ENCODE measurements at regions not wholly inside any gene's neighbourhood (a gene's known extent, or its start where the extent isn't known, plus 50 kb on each side); places are given as distances from the start of the nearest gene placed in this dataset.

GRCh38 chr5:101206534-101206933 lies 303.5 kb upstream of the ST8SIA4 start:
- TF ChIP-seq ARNT (IDR thresholded peaks at IDR 0.05) = no peak
- TF ChIP-seq BHLHE40 (IDR thresholded peaks at IDR 0.05; ENCODE audit: borderline replicate concordance) = no peak
- TF ChIP-seq ZNF384 (IDR thresholded peaks at IDR 0.05) = no peak
- TF ChIP-seq TARDBP (IDR thresholded peaks at IDR 0.05) = no peak
- no peak for TF ChIP-seq FOXM1 (IDR thresholded peaks at IDR 0.05; ENCODE audit: borderline replicate concordance)
- TF ChIP-seq SUZ12 (IDR thresholded peaks at IDR 0.05) = no peak
- no peak for TF ChIP-seq HDGF (IDR thresholded peaks at IDR 0.05; ENCODE audit: borderline replicate concordance)
- TF ChIP-seq FOXA1 (IDR thresholded peaks at IDR 0.05) = no peak
- no peak for TF ChIP-seq SP1 (IDR thresholded peaks at IDR 0.05)
- no peak for TF ChIP-seq L3MBTL2 (conservative IDR thresholded peaks at IDR 0.05)
- TF ChIP-seq ELF4 (IDR thresholded peaks at IDR 0.05) = no peak
- no peak for TF ChIP-seq CTBP1 (IDR thresholded peaks at IDR 0.05; ENCODE audit: borderline replicate concordance)
- no peak for TF ChIP-seq FOXK2 (IDR thresholded peaks at IDR 0.05)
- no peak for TF ChIP-seq NFRKB (IDR thresholded peaks at IDR 0.05)

Data from HEK293T (cell line).